Right ventricle myocardium superior (tissue), 1 donor: ENCODE measurements at regions not wholly inside any gene's neighbourhood (a gene's known extent, or its start where the extent isn't known, plus 50 kb on each side); places are given as distances from the start of the nearest gene placed in this dataset.
"Not testable (repeated sequence)": the region's sequence is repeated elsewhere in the genome, so short reads cannot be mapped to it uniquely, and the experiment has no call there.

ENCODE experiments used
- ATAC-seq: fragments of 200-7000 bp; cut with Tn5 transposase; one replicate; pipeline ENCODE4 v1.9.1; 2020; ENCODE audit warnings: mild to moderate bottlenecking; ENCODE audit not compliant: poor library complexity
- DNase-seq: peaks from one replicate; pipeline ENCODE4 v3.0.0-alpha.2; 2020
- intact Hi-C: fragments of 100-400 bp; cut with DNase I; formaldehyde crosslinking; loops from one replicate; pipeline ENCODE4 v1.11.2; 2022
- donor health status: DM: no; HTN: yes; CAD: no; lungs with severe emphysema.

DNA sequence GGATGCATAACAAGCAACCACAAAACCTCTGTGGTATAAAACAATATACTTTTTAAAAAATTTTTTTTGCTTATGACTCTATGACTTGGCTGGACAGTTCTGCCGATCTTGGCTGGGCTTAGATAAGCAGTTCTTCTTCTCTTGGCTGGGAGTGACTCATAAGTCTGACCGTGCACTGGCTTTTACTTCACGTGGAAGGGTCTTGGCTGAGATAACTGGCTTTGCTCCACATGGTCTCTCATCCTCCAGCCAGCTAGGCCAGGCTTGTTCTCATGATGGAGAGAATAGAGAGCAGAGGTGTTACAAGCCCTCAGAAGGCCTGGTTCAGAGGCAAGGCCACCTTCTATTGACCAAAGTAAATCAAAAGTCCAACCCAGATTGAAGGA, 178.9 kb upstream of the SERPINE2 start:
- ATAC-seq, result no peak
- intact Hi-C loops, result no loop called here
- no peak for DNase-seq

- intact Hi-C loops, result no loop called here
- ATAC-seq, result no peak
- no peak for DNase-seq
These were observed 178.3 kb upstream of the SERPINE2 start for GRCh38 chr2:224217233-224217961.

DNA sequence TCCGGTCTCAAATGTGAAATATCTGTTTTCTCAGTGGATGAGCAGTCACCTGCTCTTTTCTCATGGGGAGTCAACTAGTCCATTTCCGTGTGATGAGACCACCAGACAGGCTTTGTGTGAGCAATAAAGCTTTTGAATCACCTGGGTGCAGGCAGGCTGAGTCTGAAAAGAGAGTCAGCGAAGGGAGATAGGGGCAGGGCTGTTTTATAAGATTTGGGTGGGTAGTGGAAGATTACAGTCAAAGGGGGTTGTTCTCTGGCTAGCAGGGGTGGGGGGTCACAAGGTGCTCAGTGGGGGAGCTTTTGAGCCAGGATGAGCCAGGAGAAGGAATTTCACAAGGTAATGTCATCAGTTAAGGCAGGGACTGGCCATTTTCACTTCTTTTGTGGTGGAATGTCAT, 176.5 kb upstream of the SERPINE2 start:
- ATAC-seq, DNase-seq, intact Hi-C loops: not testable (repeated sequence)

DNA sequence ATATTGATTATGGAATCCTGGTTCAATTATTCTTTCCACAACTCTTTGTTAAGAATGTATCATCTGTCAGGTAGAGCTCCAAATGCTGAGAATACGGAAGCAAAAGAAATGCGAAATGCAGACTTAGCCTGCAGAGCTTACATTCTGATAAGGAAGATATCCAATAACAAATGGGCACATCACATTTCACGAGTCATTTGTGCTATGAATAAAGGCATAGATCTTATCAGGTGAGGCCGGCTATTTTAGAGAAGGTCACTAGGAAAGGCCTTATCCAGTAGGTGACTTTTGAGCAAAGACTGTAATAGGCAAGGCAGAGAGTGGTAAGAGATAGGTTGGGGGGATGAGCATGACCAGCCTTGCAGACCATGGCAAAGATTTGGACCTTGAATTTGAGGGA, 174.3 kb upstream of the SERPINE2 start:
- intact Hi-C loops, result no loop called here
- no peak for DNase-seq
- no peak for ATAC-seq

GRCh38 chr2:224211791-224212190, 172.7 kb upstream of the SERPINE2 start:
- DNase-seq (no peak), ATAC-seq (no peak)
- intact Hi-C loops, result no loop called here

DNA sequence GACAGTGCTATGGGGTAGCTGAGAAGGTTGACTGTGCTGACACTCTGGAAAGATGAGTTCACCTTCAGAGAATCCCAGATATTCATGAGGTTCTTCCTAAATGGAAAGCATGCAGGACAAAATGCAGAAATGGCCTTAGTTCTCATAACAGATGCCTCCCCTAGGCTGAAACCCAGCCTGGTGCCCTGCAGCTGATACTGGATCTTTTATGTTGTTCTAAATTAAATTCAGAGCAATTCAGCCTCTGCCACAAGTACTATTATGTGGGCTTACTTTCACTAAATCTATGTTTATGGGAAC, 172.0 kb upstream of the SERPINE2 start:
- DNase-seq (no peak), ATAC-seq (no peak)
- intact Hi-C loops, result no loop called here

- ATAC-seq (no peak), DNase-seq (no peak)
- intact Hi-C loops, result no loop called here
These were observed 171.4 kb upstream of the SERPINE2 start for GRCh38 chr2:224210286-224211180.

- intact Hi-C loops, result no loop called here
- DNase-seq, result no peak
- no peak for ATAC-seq
These were observed 170.6 kb upstream of the SERPINE2 start for GRCh38 chr2:224209555-224210285.

GRCh38 chr2:224208443-224208842, 169.4 kb upstream of the SERPINE2 start:
- intact Hi-C loops, result no loop called here
- ATAC-seq, result no peak
- no peak for DNase-seq

GRCh38 chr2:224208007-224208406, 168.9 kb upstream of the SERPINE2 start:
- intact Hi-C loops, result no loop called here
- ATAC-seq (no peak), DNase-seq (no peak)

GRCh38 chr2:224206816-224207215, 167.7 kb upstream of the SERPINE2 start:
- no peak for ATAC-seq
- no peak for DNase-seq
- intact Hi-C loops, result no loop called here

GRCh38 chr2:224202281-224202865, 163.3 kb upstream of the SERPINE2 start:
- no peak for DNase-seq
- intact Hi-C loops, result no loop called here
- ATAC-seq, result no peak

DNA sequence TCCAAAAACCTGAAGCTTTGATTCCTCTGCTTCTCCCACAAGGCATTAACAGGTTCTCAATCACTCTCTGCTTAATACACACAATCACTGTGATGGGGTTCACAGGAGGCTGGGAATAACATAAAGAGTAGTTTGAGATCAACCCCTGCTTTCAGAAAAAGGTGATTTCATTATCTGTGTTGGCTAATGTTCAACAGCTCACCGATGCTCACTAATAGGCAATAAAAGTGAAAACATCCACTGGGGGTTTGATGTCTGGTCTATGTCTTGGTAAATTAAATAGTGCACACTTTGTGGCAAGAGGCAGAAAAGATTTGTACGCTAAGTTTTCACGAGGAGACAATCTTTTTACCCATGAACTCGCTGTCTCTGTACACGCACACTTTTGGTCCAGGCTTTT, 159.3 kb upstream of the SERPINE2 start:
- ATAC-seq (no peak), DNase-seq (no peak)
- intact Hi-C loops, result no loop called here

DNA sequence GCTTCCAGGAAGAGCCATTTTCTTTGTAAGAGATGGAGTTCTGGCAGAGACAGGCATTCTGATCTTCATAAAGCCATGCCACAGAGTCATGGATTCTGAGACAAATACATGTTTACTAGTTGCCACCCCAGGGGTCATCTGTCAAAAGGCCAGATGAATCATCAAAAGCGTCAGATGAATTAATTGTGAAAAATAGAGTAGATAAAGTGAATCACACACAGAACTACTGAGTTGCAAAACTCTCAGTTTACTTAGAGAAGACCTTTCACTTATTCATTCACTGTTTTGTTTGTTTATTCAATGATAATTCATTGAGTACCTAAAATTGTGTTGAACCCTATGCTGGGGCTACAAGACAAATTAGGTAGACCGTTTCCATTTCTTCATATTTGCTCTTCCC, 157.7 kb upstream of the SERPINE2 start:
- ATAC-seq (no peak), DNase-seq (no peak)
- intact Hi-C loops, result no loop called here

GRCh38 chr2:224195925-224196571, 157.0 kb upstream of the SERPINE2 start:
- ATAC-seq (peak; percentile 95), DNase-seq (peak; percentile 40)
- intact Hi-C loops, result no loop called here

- ATAC-seq, result no peak
- intact Hi-C loops, result no loop called here
- DNase-seq, result no peak
These were observed 155.1 kb upstream of the SERPINE2 start for GRCh38 chr2:224194161-224194560.

GRCh38 chr2:224191465-224191864, 152.4 kb upstream of the SERPINE2 start:
- intact Hi-C loops, result no loop called here
- ATAC-seq (no peak), DNase-seq (no peak)

DNA sequence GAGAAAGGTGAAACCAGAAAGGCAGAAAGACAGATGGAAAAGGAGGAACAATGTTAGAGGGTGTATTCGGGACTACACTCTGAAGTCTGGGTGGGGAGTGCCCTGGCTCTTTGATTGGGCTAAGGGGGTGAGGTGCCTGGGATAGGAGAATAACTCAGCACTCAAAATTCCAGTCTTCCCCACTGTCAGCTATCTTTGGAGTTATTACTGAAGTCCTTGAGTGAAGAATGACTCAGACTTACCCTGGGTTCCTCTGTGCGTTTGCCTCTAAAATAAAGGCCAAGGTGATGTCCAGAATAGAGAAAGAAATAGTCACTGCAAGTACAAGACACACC, 151.8 kb upstream of the SERPINE2 start:
- no peak for ATAC-seq
- DNase-seq, result no peak
- intact Hi-C loops, result no loop called here
